Hepatocyte (in vitro differentiated cells): ENCODE measurements at regions not wholly inside any gene's neighbourhood (a gene's known extent, or its start where the extent isn't known, plus 50 kb on each side); places are given as distances from the start of the nearest gene placed in this dataset.

Experiments used
- EZH2 ChIP-seq: fragments of 200-600 bp; sonication (generic); IDR thresholded peaks from 2 replicates; pipeline ENCODE4 v1.6.1; 2016; ENCODE audit warnings: antibody characterized with exemption, mild to moderate bottlenecking, borderline replicate concordance
- EZH2phosphoT487 ChIP-seq: fragments of 200-600 bp; sonication (generic); IDR thresholded peaks from one replicate; pipeline ENCODE4 v1.6.1; 2018; ENCODE audit warnings: antibody characterized with exemption, mild to moderate bottlenecking, low read depth, moderate library complexity; ENCODE audit not compliant: unreplicated experiment, severe bottlenecking
- TF ChIP-seq, protein P1 (sequence below): fragments of 200-600 bp; sonication (generic); IDR thresholded peaks from 2 replicates; pipeline ENCODE4 v1.5.1; 2016; ENCODE audit warnings: antibody characterized with exemption, mild to moderate bottlenecking; ENCODE audit not compliant: poor library complexity

DNA sequence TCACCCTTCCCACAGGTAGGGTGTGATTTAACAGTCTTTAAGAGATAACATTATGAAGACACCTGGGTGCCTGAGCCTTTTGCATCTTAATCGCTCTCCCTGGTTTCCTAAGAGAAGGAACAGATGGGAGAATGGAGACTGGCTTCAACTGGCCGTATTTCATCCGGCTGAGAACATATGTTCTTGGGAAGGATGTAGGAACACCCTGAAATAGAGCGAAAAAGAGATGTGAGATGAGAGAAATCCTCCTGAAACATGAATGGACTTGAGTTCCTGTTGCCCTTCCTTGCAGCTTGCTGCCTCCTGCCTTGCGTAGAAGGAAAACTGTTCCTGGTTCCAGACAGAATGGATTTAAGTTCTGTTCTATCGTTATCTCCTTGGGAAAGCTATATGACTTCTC, 385.4 kb upstream of the RBFOX1 start:
- TF ChIP-seq, protein P1, sequence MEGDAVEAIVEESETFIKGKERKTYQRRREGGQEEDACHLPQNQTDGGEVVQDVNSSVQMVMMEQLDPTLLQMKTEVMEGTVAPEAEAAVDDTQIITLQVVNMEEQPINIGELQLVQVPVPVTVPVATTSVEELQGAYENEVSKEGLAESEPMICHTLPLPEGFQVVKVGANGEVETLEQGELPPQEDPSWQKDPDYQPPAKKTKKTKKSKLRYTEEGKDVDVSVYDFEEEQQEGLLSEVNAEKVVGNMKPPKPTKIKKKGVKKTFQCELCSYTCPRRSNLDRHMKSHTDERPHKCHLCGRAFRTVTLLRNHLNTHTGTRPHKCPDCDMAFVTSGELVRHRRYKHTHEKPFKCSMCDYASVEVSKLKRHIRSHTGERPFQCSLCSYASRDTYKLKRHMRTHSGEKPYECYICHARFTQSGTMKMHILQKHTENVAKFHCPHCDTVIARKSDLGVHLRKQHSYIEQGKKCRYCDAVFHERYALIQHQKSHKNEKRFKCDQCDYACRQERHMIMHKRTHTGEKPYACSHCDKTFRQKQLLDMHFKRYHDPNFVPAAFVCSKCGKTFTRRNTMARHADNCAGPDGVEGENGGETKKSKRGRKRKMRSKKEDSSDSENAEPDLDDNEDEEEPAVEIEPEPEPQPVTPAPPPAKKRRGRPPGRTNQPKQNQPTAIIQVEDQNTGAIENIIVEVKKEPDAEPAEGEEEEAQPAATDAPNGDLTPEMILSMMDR: no peak
- TF ChIP-seq EZH2: no peak
- TF ChIP-seq EZH2phosphoT487: no peak
